Left hindlimb (tissue), 1 donor: ENCODE measurements at regions not wholly inside any gene's neighbourhood (a gene's known extent, or its start where the extent isn't known, plus 50 kb on each side); places are given as distances from the start of the nearest gene placed in this dataset.

Experiments
- DNase-seq: peaks from one replicate; pipeline ENCODE4 v3.0.0-alpha.2; 2018

DNA sequence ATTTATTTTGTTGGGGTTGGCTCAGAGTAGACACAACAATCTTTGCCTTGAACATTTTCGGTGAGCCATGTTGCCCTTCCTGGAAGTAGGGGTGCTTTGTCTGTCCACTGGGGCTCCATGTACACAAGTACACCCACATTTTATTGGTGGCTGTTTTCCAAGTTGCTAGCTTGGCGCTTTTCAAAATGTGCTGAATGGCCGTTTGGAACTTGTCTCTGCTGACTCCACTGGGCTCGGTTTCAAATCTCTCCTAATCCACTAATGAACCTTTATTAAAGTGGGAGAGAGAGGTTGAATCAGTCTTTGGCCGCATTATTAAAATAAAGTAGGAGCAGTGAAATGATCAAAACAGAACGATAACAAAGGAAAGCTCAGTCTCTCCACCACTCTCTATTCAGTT, 64.6 kb upstream of the TAF11L2 start:
- DNase-seq = no peak

DNA sequence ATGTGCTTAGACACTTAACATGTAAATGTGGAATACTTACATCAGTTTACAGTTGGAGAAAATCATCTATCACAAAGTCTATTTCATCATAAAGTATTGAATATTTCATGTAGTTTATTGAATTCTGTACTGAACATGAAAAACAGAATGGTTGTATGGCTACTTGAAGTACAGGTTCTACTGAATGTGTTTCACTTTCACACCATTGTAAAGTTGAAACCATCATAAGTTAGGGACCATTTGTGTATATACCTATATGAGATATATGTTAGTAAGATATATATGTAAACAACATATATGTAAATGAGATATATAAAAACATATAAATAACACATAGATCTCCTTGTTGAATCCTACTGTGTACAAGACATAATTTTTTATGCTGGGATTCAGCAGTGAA, 63.0 kb upstream of the TAF11L2 start:
- no peak for DNase-seq

DNA sequence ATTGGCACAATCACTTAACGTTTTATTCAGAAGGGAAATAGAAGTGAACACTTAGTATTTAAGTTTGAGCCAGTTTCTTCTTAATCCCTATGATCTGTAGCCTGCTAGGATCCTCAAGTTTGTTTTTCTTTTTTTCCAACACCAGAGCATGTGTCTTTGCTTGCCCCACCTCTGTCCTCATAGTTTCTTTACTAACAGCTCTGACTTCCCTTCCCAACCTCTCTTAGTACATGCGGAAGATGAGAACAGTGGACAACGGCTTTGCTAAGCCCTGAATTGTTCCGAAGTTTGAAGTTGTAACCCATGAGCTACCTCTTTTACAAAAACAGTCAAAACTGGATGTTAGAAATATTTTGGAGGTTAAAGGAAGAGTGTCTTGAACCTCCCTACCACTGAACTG, 61.7 kb upstream of the TAF11L2 start:
- no peak for DNase-seq

DNA sequence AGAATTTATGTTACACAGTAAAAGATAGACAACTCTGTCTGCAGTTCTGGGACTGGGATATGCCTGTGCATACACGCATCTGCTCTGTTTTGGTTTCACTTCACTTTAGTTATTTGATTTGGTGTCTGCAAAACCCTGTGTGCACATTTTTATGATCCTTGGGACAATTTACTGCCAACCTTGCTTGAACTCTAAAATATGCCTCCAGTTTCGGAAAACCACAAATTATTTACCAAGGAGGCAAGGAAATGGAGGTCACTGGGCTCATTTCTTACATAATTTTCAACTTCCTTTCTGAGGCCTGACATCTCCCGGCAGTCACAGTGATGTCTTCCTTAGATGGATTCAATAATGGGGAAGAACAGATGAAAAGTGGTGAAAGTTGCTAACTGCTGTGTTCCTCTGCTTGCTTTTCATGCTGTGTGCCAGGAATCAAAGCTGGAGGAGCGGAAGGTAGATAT, 61.2 kb upstream of the TAF11L2 start:
- DNase-seq = no peak

DNA sequence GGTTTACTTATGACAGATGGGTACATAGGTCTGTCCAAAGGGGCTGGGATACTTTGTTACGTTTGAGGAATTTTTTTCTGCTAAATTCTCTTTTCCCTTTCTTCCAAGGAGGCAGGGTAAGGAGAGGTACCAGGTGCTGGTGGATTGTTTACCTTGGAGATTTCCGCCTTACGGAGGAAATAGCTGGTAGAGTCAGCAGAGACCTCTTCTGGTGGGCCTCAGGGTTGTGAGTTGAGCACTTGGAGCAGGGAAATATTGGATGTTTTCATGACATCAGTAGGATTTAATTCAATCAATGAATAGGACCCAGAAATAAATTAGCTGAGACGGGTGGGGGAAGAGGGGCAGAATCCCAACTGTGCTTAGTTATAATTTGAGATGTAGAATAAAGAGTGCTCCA, 60.0 kb upstream of the TAF11L2 start:
- DNase-seq = no peak

DNA sequence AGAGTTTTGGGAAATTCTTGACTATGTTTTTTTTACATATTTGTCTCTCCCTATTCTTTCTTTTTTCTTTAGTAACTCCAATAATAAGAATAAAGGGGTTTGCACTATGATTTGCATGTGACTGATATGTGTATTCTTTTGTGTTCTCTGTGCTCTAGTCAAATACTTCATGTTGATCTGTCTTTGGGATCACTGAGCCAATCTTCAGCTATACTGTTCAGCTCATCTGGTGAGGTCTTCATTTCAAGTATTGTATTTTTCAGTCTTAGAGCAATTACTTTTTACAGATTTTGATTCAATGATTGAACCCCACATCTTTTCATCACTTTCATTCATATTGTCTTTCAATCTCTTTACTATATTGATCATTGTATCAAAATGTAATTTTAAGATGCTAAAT, 58.1 kb upstream of the TAF11L2 start:
- DNase-seq = no peak

GRCh38 chr5:17440766-17441165, 57.3 kb upstream of the TAF11L2 start:
- no peak for DNase-seq

- DNase-seq = no peak
Observed at GRCh38 chr5:17441351-17441750, 56.7 kb upstream of the TAF11L2 start.

GRCh38 chr5:17443333-17444130, 54.5 kb upstream of the TAF11L2 start:
- no peak for DNase-seq

- DNase-seq = no peak
Observed at GRCh38 chr5:17444496-17444895, 53.5 kb upstream of the TAF11L2 start.

- DNase-seq = no peak
Observed at GRCh38 chr5:17445185-17445584, 52.8 kb upstream of the TAF11L2 start.
